Chondrocyte (in vitro differentiated cells): ENCODE measurements at regions not wholly inside any gene's neighbourhood (a gene's known extent, or its start where the extent isn't known, plus 50 kb on each side); places are given as distances from the start of the nearest gene placed in this dataset.
A peak's percentile ranks its signal among the peaks of the same experiment; 100 is the strongest.

ENCODE experiments used
- DNase-seq: peaks from one replicate; pipeline ENCODE4 v3.0.0; 2021; ENCODE audit warnings: mixed read lengths, low spot score
- H3K27ac Mint-ChIP-seq: one replicate; pipeline ENCODE4 v1.8.0; 2021; ENCODE audit warnings: mild to moderate bottlenecking, moderate library complexity, mixed read lengths; ENCODE audit not compliant: unreplicated experiment
- H3K27me3 Mint-ChIP-seq: 2 replicates; pipeline ENCODE4 v1.8.0; 2021; ENCODE audit warnings: low read depth, mixed read lengths
- H3K36me3 Mint-ChIP-seq: 2 replicates; pipeline ENCODE4 v1.8.0; 2021; ENCODE audit warnings: low read depth, mixed read lengths
- H3K4me1 Mint-ChIP-seq: 2 replicates; pipeline ENCODE4 v1.8.0; 2021; ENCODE audit warnings: low read depth, mild to moderate bottlenecking, mixed read lengths
- H3K4me3 Mint-ChIP-seq: one replicate; pipeline ENCODE4 v1.8.0; 2021; ENCODE audit warnings: mild to moderate bottlenecking, moderate library complexity, mixed read lengths; ENCODE audit not compliant: unreplicated experiment
- H3K9me3 Mint-ChIP-seq: 2 replicates; pipeline ENCODE4 v1.8.0; 2021; ENCODE audit warnings: low read depth, mixed read lengths
- CTCF ChIP-seq: fragments of 200-600 bp; sonication (generic); IDR thresholded peaks from 2 replicates; pipeline ENCODE4 v1.5.0; 2021; ENCODE audit warnings: antibody characterized with exemption, mild to moderate bottlenecking, moderate library complexity

- Mint-ChIP-seq H3K27ac (no peak overlapping the region), H3K4me3 (no peak overlapping the region), H3K4me1 (peaks cover 4% of the 10 kb centered on the region), H3K36me3 (no peaks in the 10 kb centered on the region), H3K9me3 (peaks cover 1% of the 10 kb centered on the region), H3K27me3 (no peaks in the 10 kb centered on the region)
- DNase-seq, result no peak
- TF ChIP-seq CTCF, result no peak
Measured at GRCh38 chr13:50257646-50258045, 242.4 kb downstream of the KCNRG start.

GRCh38 chr13:50261130-50261901, 246.1 kb downstream of the KCNRG start:
- H3K9me3 Mint-ChIP-seq, result no peaks in the 10 kb centered on the region
- H3K27me3 Mint-ChIP-seq, result no peaks in the 10 kb centered on the region
- DNase-seq, result no peak
- no peaks in the 10 kb centered on the region for H3K36me3 Mint-ChIP-seq
- no peak overlapping the region for H3K4me3 Mint-ChIP-seq
- H3K27ac Mint-ChIP-seq, result no peak overlapping the region
- no peaks in the 10 kb centered on the region for H3K4me1 Mint-ChIP-seq
- no peak for TF ChIP-seq CTCF

- Mint-ChIP-seq H3K9me3 (no peaks in the 10 kb centered on the region), H3K27ac (no peak overlapping the region), H3K36me3 (no peaks in the 10 kb centered on the region), H3K27me3 (no peaks in the 10 kb centered on the region), H3K4me3 (no peak overlapping the region), H3K4me1 (peaks cover 12% of the 10 kb centered on the region)
- TF ChIP-seq CTCF, result no peak
- no peak for DNase-seq
Measured at GRCh38 chr13:50267066-50267465, 251.8 kb downstream of the KCNRG start.

GRCh38 chr13:50267917-50268316, 252.7 kb downstream of the KCNRG start:
- Mint-ChIP-seq H3K36me3 (no peaks in the 10 kb centered on the region), H3K9me3 (no peaks in the 10 kb centered on the region), H3K27me3 (no peaks in the 10 kb centered on the region), H3K4me1 (peaks cover 12% of the 10 kb centered on the region), H3K27ac (no peak overlapping the region), H3K4me3 (no peak overlapping the region)
- DNase-seq, result no peak
- TF ChIP-seq CTCF, result no peak

GRCh38 chr13:50268500-50268899, 253.3 kb downstream of the KCNRG start:
- Mint-ChIP-seq H3K27ac (no peak overlapping the region), H3K4me3 (no peak overlapping the region), H3K9me3 (no peaks in the 10 kb centered on the region), H3K4me1 (peaks cover 12% of the 10 kb centered on the region), H3K36me3 (no peaks in the 10 kb centered on the region), H3K27me3 (no peaks in the 10 kb centered on the region)
- DNase-seq, result no peak
- TF ChIP-seq CTCF, result peak; percentile 55
